Fibroblast of lung (primary cell): ENCODE measurements at regions not wholly inside any gene's neighbourhood (a gene's known extent, or its start where the extent isn't known, plus 50 kb on each side); places are given as distances from the start of the nearest gene placed in this dataset.

Source experiments
- DNase-seq, 2 donors: peaks; one replicate each; pipeline versions ENCODE4 v3.0.0 to v3.0.0-alpha.2; 2010; ENCODE audit warnings: low read depth in 2 of 2
- H2AFZ ChIP-seq: 2 replicates; pipeline ENCODE4 v1.5.1; 2012; ENCODE audit warnings: low read length, control low read depth, inconsistent platforms
- H3K27ac ChIP-seq: 2 replicates; pipeline ENCODE4 v1.5.1; 2011; ENCODE audit warnings: low read length, control low read depth; ENCODE audit not compliant: insufficient read depth
- H3K27me3 ChIP-seq: 2 replicates; pipeline ENCODE4 v1.5.1; 2011; ENCODE audit warnings: mild to moderate bottlenecking, low read length; ENCODE audit not compliant: control insufficient read depth, insufficient read depth
- H3K36me3 ChIP-seq: 2 replicates; pipeline ENCODE4 v1.5.1; 2011; ENCODE audit warnings: low read length; ENCODE audit not compliant: control insufficient read depth, insufficient read depth
- H3K4me1 ChIP-seq: 2 replicates; pipeline ENCODE4 v1.5.1; 2011; ENCODE audit warnings: low read length; ENCODE audit not compliant: control insufficient read depth, insufficient read depth; ENCODE audit errors: extremely low read depth
- H3K4me2 ChIP-seq: 2 replicates; pipeline ENCODE4 v1.5.1; 2011; ENCODE audit warnings: low read length, control low read depth; ENCODE audit not compliant: insufficient read depth; ENCODE audit errors: extremely low read depth
- H3K4me3 ChIP-seq, 4 experiments: fragments of 200-600 bp in 1 of 4; sonication (generic) in 1 of 4; replicated peaks in 1 of 4; 2 replicates each; pipeline ENCODE4 v1.5.1; 2011 to 2016; ENCODE audit warnings: low read length in 4 of 4, low read depth in 3 of 4, mild to moderate bottlenecking in 3 of 4, control low read depth in 2 of 4, inconsistent platforms in 1 of 4, mixed read lengths in 1 of 4; ENCODE audit not compliant: insufficient read depth in 1 of 4; ENCODE audit errors: control extremely low read depth in 1 of 4
- H3K79me2 ChIP-seq: 2 replicates; pipeline ENCODE4 v1.5.1; 2012; ENCODE audit warnings: mild to moderate bottlenecking, low read length, inconsistent platforms; ENCODE audit not compliant: control insufficient read depth, insufficient read depth
- H3K9ac ChIP-seq: 2 replicates; pipeline ENCODE4 v1.5.1; 2011; ENCODE audit warnings: mild to moderate bottlenecking, low read length, control low read depth; ENCODE audit not compliant: insufficient read depth
- H3K9me3 ChIP-seq: 2 replicates; pipeline ENCODE4 v1.5.1; 2012; ENCODE audit warnings: low read depth, low read length; ENCODE audit not compliant: control insufficient read depth, insufficient read depth
- H4K20me1 ChIP-seq: 2 replicates; pipeline ENCODE4 v1.5.1; 2011; ENCODE audit warnings: low read length; ENCODE audit not compliant: control insufficient read depth, insufficient read depth; ENCODE audit errors: extremely low read depth
- CTCF ChIP-seq, 2 donors: IDR thresholded peaks in 1 of 2; conservative IDR thresholded peaks in 1 of 2; 1 replicate in 1 of 2; 2 replicates in 1 of 2; pipeline ENCODE4 v1.5.1; 2011 to 2012; ENCODE audit warnings: low read length in 2 of 2, control low read depth in 1 of 2, inconsistent platforms in 1 of 2, low read depth in 1 of 2, mild to moderate bottlenecking in 1 of 2
- EZH2 ChIP-seq: IDR thresholded peaks from 2 replicates; pipeline ENCODE4 v1.5.1; 2012; ENCODE audit warnings: low read length, control low read depth, mild to moderate bottlenecking; ENCODE audit errors: missing control alignments

- no peaks in the 10 kb centered on the region for H3K36me3 ChIP-seq
- H3K79me2 ChIP-seq = no peaks in the 10 kb centered on the region
- no peak overlapping the region for H3K4me3 ChIP-seq
- no peaks in the 10 kb centered on the region for H3K9me3 ChIP-seq
- H2AFZ ChIP-seq = no peak overlapping the region
- H3K4me1 ChIP-seq = no peaks in the 10 kb centered on the region
- no peak overlapping the region for H3K27ac ChIP-seq
- H4K20me1 ChIP-seq = no peaks in the 10 kb centered on the region
- no peak for DNase-seq
- TF ChIP-seq EZH2 (no peak), CTCF (conservative IDR thresholded peaks at IDR 0.05 in 1 of 2, IDR thresholded peaks at IDR 0.05 in 1 of 2; ENCODE audit: low read depth in 1 of 2, low read length in 2 of 2) (no peak)
- H3K9ac ChIP-seq = no peak overlapping the region
- H3K4me2 ChIP-seq = no peak overlapping the region
- H3K27me3 ChIP-seq = no peaks in the 10 kb centered on the region
Observed at GRCh38 chr1:187151555-187151954, 322.8 kb downstream of the PLA2G4A start.

- TF ChIP-seq EZH2 = no peak
- no peak for TF ChIP-seq CTCF (conservative IDR thresholded peaks at IDR 0.05 in 1 of 2, IDR thresholded peaks at IDR 0.05 in 1 of 2; ENCODE audit: low read depth in 1 of 2, low read length in 2 of 2)
Observed at GRCh38 chr1:187153047-187153446, 324.3 kb downstream of the PLA2G4A start.

GRCh38 chr1:187157115-187157514 is 328.4 kb downstream of the PLA2G4A start:
- H3K27me3 ChIP-seq = no peaks in the 10 kb centered on the region
- no peak for DNase-seq

More at GRCh38 chr1:187153047-187153446, 324.3 kb downstream of the PLA2G4A start:
- H3K9ac ChIP-seq = no peak overlapping the region
- no peaks in the 10 kb centered on the region for H4K20me1 ChIP-seq
- DNase-seq = no peak
- H3K4me2 ChIP-seq = no peak overlapping the region
- H3K9me3 ChIP-seq = no peaks in the 10 kb centered on the region
- no peaks in the 10 kb centered on the region for H3K27me3 ChIP-seq
- H2AFZ ChIP-seq = no peak overlapping the region
- no peaks in the 10 kb centered on the region for H3K79me2 ChIP-seq
- no peaks in the 10 kb centered on the region for H3K4me1 ChIP-seq
- H3K36me3 ChIP-seq = no peaks in the 10 kb centered on the region
- no peak overlapping the region for H3K4me3 ChIP-seq
- H3K27ac ChIP-seq = no peak overlapping the region

More at GRCh38 chr1:187157115-187157514, 328.4 kb downstream of the PLA2G4A start:
- no peak for TF ChIP-seq EZH2
- TF ChIP-seq CTCF (conservative IDR thresholded peaks at IDR 0.05 in 1 of 2, IDR thresholded peaks at IDR 0.05 in 1 of 2; ENCODE audit: low read depth in 1 of 2, low read length in 2 of 2) = no peak
- no peak overlapping the region for H2AFZ ChIP-seq
- H3K4me1 ChIP-seq = no peaks in the 10 kb centered on the region
- H3K4me3 ChIP-seq = no peak overlapping the region
- H3K79me2 ChIP-seq = no peaks in the 10 kb centered on the region
- no peak overlapping the region for H3K9ac ChIP-seq
- no peaks in the 10 kb centered on the region for H3K9me3 ChIP-seq
- H3K27ac ChIP-seq = no peak overlapping the region
- H3K36me3 ChIP-seq = no peaks in the 10 kb centered on the region
- no peak overlapping the region for H3K4me2 ChIP-seq
- no peaks in the 10 kb centered on the region for H4K20me1 ChIP-seq
